HG02763 (cell line): ENCODE measurements at regions not wholly inside any gene's neighbourhood (a gene's known extent, or its start where the extent isn't known, plus 50 kb on each side); places are given as distances from the start of the nearest gene placed in this dataset.
"Not testable (repeated sequence)": the region's sequence is repeated elsewhere in the genome, so short reads cannot be mapped to it uniquely, and the experiment has no call there.

Source experiments
- ATAC-seq: cut with Tn5 transposase; IDR thresholded peaks from one replicate; pipeline ENCODE4 v1.9.1; 2021; ENCODE audit warnings: mild to moderate bottlenecking, moderate library complexity; ENCODE audit not compliant: unreplicated experiment

- ATAC-seq: no peak
Measured at GRCh38 chr10:4403638-4404252, 422.3 kb upstream of the AKR1E2 start.

- ATAC-seq: not testable (repeated sequence)
Measured at GRCh38 chr10:4401080-4401479, 424.9 kb upstream of the AKR1E2 start.

GRCh38 chr10:4399556-4399955 is 426.5 kb upstream of the AKR1E2 start:
- no peak for ATAC-seq

GRCh38 chr10:4398602-4399001 is 427.4 kb upstream of the AKR1E2 start:
- ATAC-seq: no peak

- no peak for ATAC-seq
Measured at GRCh38 chr10:4397337-4397736, 428.7 kb upstream of the AKR1E2 start.

- no peak for ATAC-seq
Measured at GRCh38 chr10:4396401-4397283, 429.4 kb upstream of the AKR1E2 start.

GRCh38 chr10:4395731-4396130 is 430.3 kb upstream of the AKR1E2 start:
- ATAC-seq: no peak

GRCh38 chr10:4394455-4394854 is 431.6 kb upstream of the AKR1E2 start:
- not testable (repeated sequence) for ATAC-seq

- no peak for ATAC-seq
Measured at GRCh38 chr10:4391683-4392082, 434.3 kb upstream of the AKR1E2 start.

GRCh38 chr10:4390219-4390618 is 435.8 kb upstream of the AKR1E2 start:
- ATAC-seq: no peak

GRCh38 chr10:4385231-4385870 is 440.7 kb upstream of the AKR1E2 start:
- ATAC-seq: no peak

GRCh38 chr10:4384245-4384644 is 441.8 kb upstream of the AKR1E2 start:
- ATAC-seq: no peak

- ATAC-seq: no peak
Measured at GRCh38 chr10:4383651-4384098, 442.3 kb upstream of the AKR1E2 start.

- ATAC-seq: no peak
Measured at GRCh38 chr10:4382811-4383210, 443.2 kb upstream of the AKR1E2 start.

- ATAC-seq: no peak
Measured at GRCh38 chr10:4373612-4374011, 452.4 kb upstream of the AKR1E2 start.

- ATAC-seq: no peak
Measured at GRCh38 chr10:4373098-4373497, 452.9 kb upstream of the AKR1E2 start.

- no peak for ATAC-seq
Measured at GRCh38 chr10:4372601-4373000, 453.4 kb upstream of the AKR1E2 start.

- ATAC-seq: no peak
Measured at GRCh38 chr10:4371691-4372295, 454.2 kb upstream of the AKR1E2 start.

GRCh38 chr10:4370376-4370775 is 455.6 kb upstream of the AKR1E2 start:
- ATAC-seq: no peak

GRCh38 chr10:4361581-4361980 is 464.4 kb upstream of the AKR1E2 start:
- ATAC-seq: no peak

GRCh38 chr10:4359003-4359402 is 467.0 kb upstream of the AKR1E2 start:
- ATAC-seq: no peak
